HCT116 (cell line): ENCODE measurements at regions not wholly inside any gene's neighbourhood (a gene's known extent, or its start where the extent isn't known, plus 50 kb on each side); places are given as distances from the start of the nearest gene placed in this dataset.

Experiments used
- ATAC-seq: fragments of 200-7000 bp; cut with Tn5 transposase; 2 replicates; pipeline ENCODE4 v1.9.1; 2020; ENCODE audit warnings: mild to moderate bottlenecking, moderate library complexity
- BruUV-seq: library from RNA; stranded (reverse); fragments of 400-500 nt; replicated peaks from 2 replicates; lab custom pipeline; 2021; lab: Mats Ljungman, UMichigan
- CTCF ChIA-PET: fragments of 300-600 bp; sonication (Branson Sonifier 250); formaldehyde crosslinking; loops from one replicate; lab custom pipeline; 2021; ENCODE audit warnings: antibody characterized with exemption; lab: Charles Lee
- POLR2A ChIA-PET: fragments of 300-600, 350-600 bp; sonication (Branson Sonifier 250); formaldehyde crosslinking; loops from one replicate; lab custom pipeline; 2021; ENCODE audit warnings: antibody characterized with exemption; lab: Charles Lee
- RAD21 ChIA-PET, 2 experiments: fragments of 300-600 bp; sonication (Branson Sonifier 250); formaldehyde crosslinking; loops; one replicate each; lab custom pipeline; 2023; ENCODE audit warnings: low total read pairs in 2 of 2; ENCODE audit not compliant: uncharacterized antibody in 2 of 2, unreplicated experiment in 2 of 2, low non-redundant PET in 1 of 2; lab: Charles Lee
- DNase-seq: peaks from one replicate; pipeline ENCODE4 v3.0.0-alpha.2; 2010; ENCODE audit warnings: low read depth, low spot score
- H2AFZ ChIP-seq: fragments of 200-600 bp; shearing (Covaris generic), sonication (generic); 2 replicates; pipeline ENCODE4 v1.6.1; 2017; ENCODE audit warnings: low read depth, mixed run types, mixed read lengths, antibody characterized with exemption, low read length; ENCODE audit not compliant: poor library complexity, severe bottlenecking
- H3K27ac ChIP-seq: 2 replicates; pipeline ENCODE4 v1.5.1; 2012; ENCODE audit warnings: low read depth, low read length
- H3K27me3 ChIP-seq: fragments of 200-600 bp; sonication (generic); 2 replicates; pipeline ENCODE4 v1.6.1; 2016; ENCODE audit warnings: mixed run types, low read length, mixed read lengths; ENCODE audit not compliant: insufficient read depth
- H3K36me3 ChIP-seq, 2 experiments: fragments of 200-500 bp in 1 of 2; fragments of 200-600 bp in 1 of 2; sonication (Bioruptor generic) in 1 of 2; sonication (generic) in 1 of 2; 2 replicates each; pipeline versions ENCODE4 v1.5.1 to v1.6.1; 2014 to 2016; ENCODE audit warnings: low read length in 2 of 2, inconsistent platforms in 1 of 2, mixed read lengths in 1 of 2, mixed run types in 1 of 2; ENCODE audit not compliant: insufficient read depth in 2 of 2, control insufficient read depth in 1 of 2
- H3K4me1 ChIP-seq, 2 experiments: fragments of 200-600 bp in 1 of 2; sonication (generic) in 1 of 2; 2 replicates each; pipeline versions ENCODE4 v1.5.1 to v1.6.1; 2012 to 2017; ENCODE audit warnings: low read length in 2 of 2, inconsistent platforms in 1 of 2, mild to moderate bottlenecking in 1 of 2, mixed read lengths in 1 of 2, mixed run types in 1 of 2, moderate library complexity in 1 of 2; ENCODE audit not compliant: insufficient read depth in 2 of 2, control insufficient read depth in 1 of 2
- H3K4me2 ChIP-seq: fragments of 200-600 bp; sonication (generic); 2 replicates; pipeline ENCODE4 v1.6.1; 2017; ENCODE audit warnings: mixed run types, low read length, mixed read lengths
- H3K4me3 ChIP-seq, 2 experiments: fragments of 200-600 bp in 1 of 2; sonication (generic) in 1 of 2; replicated peaks in 1 of 2; 2 replicates each; pipeline ENCODE4 v1.5.1; 2011 to 2016; ENCODE audit warnings: low read length in 2 of 2, control low read depth in 1 of 2, low read depth in 1 of 2, mild to moderate bottlenecking in 1 of 2, mixed read lengths in 1 of 2, mixed run types in 1 of 2
- H3K79me2 ChIP-seq: fragments of 200-600 bp; sonication (generic); 2 replicates; pipeline ENCODE4 v1.6.1; 2017; ENCODE audit warnings: mild to moderate bottlenecking, mixed run types, low read length, moderate library complexity, mixed read lengths; ENCODE audit not compliant: insufficient read depth
- H3K9ac ChIP-seq: fragments of 200-600 bp; sonication (generic); 2 replicates; pipeline ENCODE4 v1.6.1; 2016; ENCODE audit warnings: low read length, mixed read lengths
- H3K9me2 ChIP-seq: fragments of 200-600 bp; sonication (generic), shearing (Covaris generic); 2 replicates; pipeline ENCODE4 v1.6.1; 2017; ENCODE audit warnings: mixed run types, mild to moderate bottlenecking, moderate library complexity; ENCODE audit not compliant: insufficient read depth
- H3K9me3 ChIP-seq, 2 experiments: fragments of 200-500 bp in 1 of 2; fragments of 200-600 bp in 1 of 2; sonication (Bioruptor generic) in 1 of 2; sonication (generic) in 1 of 2; 2 replicates each; pipeline ENCODE4 v1.6.1; 2014 to 2017; ENCODE audit warnings: low read length in 2 of 2, mixed read lengths in 2 of 2, inconsistent platforms in 1 of 2, low read depth in 1 of 2, mild to moderate bottlenecking in 1 of 2, mixed run types in 1 of 2, moderate library complexity in 1 of 2; ENCODE audit not compliant: control insufficient read depth in 1 of 2, insufficient read depth in 1 of 2
- H4K20me1 ChIP-seq: fragments of 200-600 bp; sonication (generic), shearing (Covaris generic); 2 replicates; pipeline ENCODE4 v1.6.1; 2017; ENCODE audit warnings: mixed run types, mild to moderate bottlenecking, moderate library complexity; ENCODE audit not compliant: insufficient read depth
- CEBPB ChIP-seq: IDR thresholded peaks from 2 replicates; pipeline ENCODE4 v1.6.1; 2012; ENCODE audit warnings: low read depth
- EZH2 ChIP-seq: fragments of 200-600 bp; sonication (generic); IDR thresholded peaks from 2 replicates; pipeline ENCODE4 v1.6.1; 2017; ENCODE audit warnings: antibody characterized with exemption, mixed run types
- FOSL1 ChIP-seq: IDR thresholded peaks from 2 replicates; pipeline ENCODE4 v1.6.1; 2012; ENCODE audit warnings: low read depth
- JUND ChIP-seq: IDR thresholded peaks from 2 replicates; pipeline ENCODE4 v1.6.1; 2012
- POLR2A ChIP-seq: IDR thresholded peaks from 2 replicates; pipeline ENCODE4 v1.7.0; 2011; ENCODE audit warnings: borderline replicate concordance; ENCODE audit not compliant: insufficient read depth, insufficient read length; ENCODE audit errors: extremely low read depth
- RAD21 ChIP-seq: IDR thresholded peaks from 2 replicates; pipeline ENCODE4 v1.6.1; 2012; ENCODE audit warnings: low read depth, mild to moderate bottlenecking
- SIN3A ChIP-seq: IDR thresholded peaks from 2 replicates; pipeline ENCODE4 v1.6.1; 2012; ENCODE audit warnings: low read depth
- SRF ChIP-seq: IDR thresholded peaks from 2 replicates; pipeline ENCODE4 v1.6.1; 2012; ENCODE audit warnings: low read depth
- TCF7L2 ChIP-seq: IDR thresholded peaks from 2 replicates; pipeline ENCODE4 v1.7.0; 2011; ENCODE audit warnings: borderline replicate concordance, inconsistent platforms; ENCODE audit not compliant: insufficient read depth, insufficient read length; ENCODE audit errors: extremely low read depth
- intact Hi-C: fragments of 100-400 bp; cut with micrococcal nuclease; formaldehyde crosslinking; loops from 2 replicates; pipeline ENCODE4 v1.10.0; 2022
- TF ChIP-seq, protein P1 (sequence below): IDR thresholded peaks from 2 replicates; pipeline ENCODE4 v1.6.1; 2011; ENCODE audit warnings: mild to moderate bottlenecking, low read length, moderate library complexity; ENCODE audit not compliant: insufficient replicate concordance; ENCODE audit errors: extremely low read depth
- TF ChIP-seq, protein P2 (sequence below): IDR thresholded peaks from 2 replicates; pipeline ENCODE4 v1.6.1; 2012; ENCODE audit warnings: low read depth

DNA sequence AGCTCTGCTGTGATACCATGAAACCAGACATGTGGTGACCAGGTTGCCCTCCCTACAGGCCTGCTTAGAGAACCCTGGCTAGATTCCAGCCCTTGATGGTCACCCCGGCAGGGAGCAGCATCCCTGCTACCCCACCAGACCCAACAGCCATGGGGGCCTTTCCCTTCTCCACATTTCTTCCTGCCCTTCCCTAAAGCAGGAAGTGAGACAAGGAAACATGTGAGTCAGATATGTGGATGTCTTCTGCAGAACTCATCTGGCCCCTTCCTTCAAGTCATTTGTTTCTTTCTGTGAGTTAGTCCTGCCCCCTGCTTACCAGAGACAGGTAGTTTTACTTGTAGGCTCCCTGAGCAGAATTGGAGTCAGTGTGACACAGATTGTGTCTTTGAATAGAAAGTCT is 147.1 kb upstream of the USP9Y start:
- intact Hi-C loops = no loop called here
- H3K4me1 ChIP-seq = no peaks in the 10 kb centered on the region
- H3K4me3 ChIP-seq = no peak overlapping the region
- H3K79me2 ChIP-seq = no peaks in the 10 kb centered on the region
- H3K27me3 ChIP-seq = no peaks in the 10 kb centered on the region
- CTCF ChIA-PET = no interaction called here
- POLR2A ChIA-PET = no interaction called here
- H3K4me2 ChIP-seq = no peak overlapping the region
- no peaks in the 10 kb centered on the region for H3K36me3 ChIP-seq
- H3K9ac ChIP-seq = no peak overlapping the region
- no peaks in the 10 kb centered on the region for H4K20me1 ChIP-seq
- no peaks in the 10 kb centered on the region for H3K9me2 ChIP-seq
- no peak overlapping the region for H3K27ac ChIP-seq
- ATAC-seq = no peak
- no TSS peak for BruUV-seq
- TF ChIP-seq POLR2A (no peak), RAD21 (no peak), SRF (no peak), EZH2 (no peak), CEBPB (no peak), FOSL1 (no peak), JUND (no peak), SIN3A (no peak), TCF7L2 (no peak)
- TF ChIP-seq, protein P1, sequence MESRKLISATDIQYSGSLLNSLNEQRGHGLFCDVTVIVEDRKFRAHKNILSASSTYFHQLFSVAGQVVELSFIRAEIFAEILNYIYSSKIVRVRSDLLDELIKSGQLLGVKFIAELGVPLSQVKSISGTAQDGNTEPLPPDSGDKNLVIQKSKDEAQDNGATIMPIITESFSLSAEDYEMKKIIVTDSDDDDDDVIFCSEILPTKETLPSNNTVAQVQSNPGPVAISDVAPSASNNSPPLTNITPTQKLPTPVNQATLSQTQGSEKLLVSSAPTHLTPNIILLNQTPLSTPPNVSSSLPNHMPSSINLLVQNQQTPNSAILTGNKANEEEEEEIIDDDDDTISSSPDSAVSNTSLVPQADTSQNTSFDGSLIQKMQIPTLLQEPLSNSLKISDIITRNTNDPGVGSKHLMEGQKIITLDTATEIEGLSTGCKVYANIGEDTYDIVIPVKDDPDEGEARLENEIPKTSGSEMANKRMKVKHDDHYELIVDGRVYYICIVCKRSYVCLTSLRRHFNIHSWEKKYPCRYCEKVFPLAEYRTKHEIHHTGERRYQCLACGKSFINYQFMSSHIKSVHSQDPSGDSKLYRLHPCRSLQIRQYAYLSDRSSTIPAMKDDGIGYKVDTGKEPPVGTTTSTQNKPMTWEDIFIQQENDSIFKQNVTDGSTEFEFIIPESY = no peak
- TF ChIP-seq, protein P2, sequence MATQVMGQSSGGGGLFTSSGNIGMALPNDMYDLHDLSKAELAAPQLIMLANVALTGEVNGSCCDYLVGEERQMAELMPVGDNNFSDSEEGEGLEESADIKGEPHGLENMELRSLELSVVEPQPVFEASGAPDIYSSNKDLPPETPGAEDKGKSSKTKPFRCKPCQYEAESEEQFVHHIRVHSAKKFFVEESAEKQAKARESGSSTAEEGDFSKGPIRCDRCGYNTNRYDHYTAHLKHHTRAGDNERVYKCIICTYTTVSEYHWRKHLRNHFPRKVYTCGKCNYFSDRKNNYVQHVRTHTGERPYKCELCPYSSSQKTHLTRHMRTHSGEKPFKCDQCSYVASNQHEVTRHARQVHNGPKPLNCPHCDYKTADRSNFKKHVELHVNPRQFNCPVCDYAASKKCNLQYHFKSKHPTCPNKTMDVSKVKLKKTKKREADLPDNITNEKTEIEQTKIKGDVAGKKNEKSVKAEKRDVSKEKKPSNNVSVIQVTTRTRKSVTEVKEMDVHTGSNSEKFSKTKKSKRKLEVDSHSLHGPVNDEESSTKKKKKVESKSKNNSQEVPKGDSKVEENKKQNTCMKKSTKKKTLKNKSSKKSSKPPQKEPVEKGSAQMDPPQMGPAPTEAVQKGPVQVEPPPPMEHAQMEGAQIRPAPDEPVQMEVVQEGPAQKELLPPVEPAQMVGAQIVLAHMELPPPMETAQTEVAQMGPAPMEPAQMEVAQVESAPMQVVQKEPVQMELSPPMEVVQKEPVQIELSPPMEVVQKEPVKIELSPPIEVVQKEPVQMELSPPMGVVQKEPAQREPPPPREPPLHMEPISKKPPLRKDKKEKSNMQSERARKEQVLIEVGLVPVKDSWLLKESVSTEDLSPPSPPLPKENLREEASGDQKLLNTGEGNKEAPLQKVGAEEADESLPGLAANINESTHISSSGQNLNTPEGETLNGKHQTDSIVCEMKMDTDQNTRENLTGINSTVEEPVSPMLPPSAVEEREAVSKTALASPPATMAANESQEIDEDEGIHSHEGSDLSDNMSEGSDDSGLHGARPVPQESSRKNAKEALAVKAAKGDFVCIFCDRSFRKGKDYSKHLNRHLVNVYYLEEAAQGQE = no peak
- no peak overlapping the region for H2AFZ ChIP-seq
- RAD21 ChIA-PET = no interaction called here
- DNase-seq = no peak
- H3K9me3 ChIP-seq = no peaks in the 10 kb centered on the region
